Suprapubic skin (tissue), 4 donors: ENCODE measurements at regions not wholly inside any gene's neighbourhood (a gene's known extent, or its start where the extent isn't known, plus 50 kb on each side); places are given as distances from the start of the nearest gene placed in this dataset.
A peak's percentile ranks its signal among the peaks of the same experiment; 100 is the strongest.
"Not testable (repeated sequence)": the region's sequence is repeated elsewhere in the genome, so short reads cannot be mapped to it uniquely, and the experiment has no call there.

Experiments used
- DNase-seq, 2 donors: peaks; one replicate each; pipeline ENCODE4 v3.0.0-alpha.2; 2019; ENCODE audit warnings: low spot score in 2 of 2
- H3K27ac ChIP-seq: fragments of 200-600 bp; sonication (generic); one replicate; pipeline ENCODE4 v1.5.1; 2019
- H3K27me3 ChIP-seq: fragments of 200-600 bp; sonication (generic); one replicate; pipeline ENCODE4 v1.5.1; 2019
- H3K36me3 ChIP-seq: fragments of 200-600 bp; sonication (generic); one replicate; pipeline ENCODE4 v1.5.1; 2019
- H3K4me1 ChIP-seq: fragments of 200-600 bp; sonication (generic); one replicate; pipeline ENCODE4 v1.5.1; 2019
- H3K4me3 ChIP-seq: fragments of 200-600 bp; sonication (generic); one replicate; pipeline ENCODE4 v1.5.1; 2019; ENCODE audit warnings: mild to moderate bottlenecking
- H3K9me3 ChIP-seq: fragments of 200-600 bp; sonication (generic); one replicate; pipeline ENCODE4 v1.5.1; 2019
- EP300 ChIP-seq: sonication (generic); formaldehyde crosslinking; IDR thresholded peaks from one replicate; pipeline ENCODE4 v1.6.1; 2017; ENCODE audit warnings: antibody characterized with exemption
- POLR2A ChIP-seq, 2 donors: fragments of 450-650 bp; IDR thresholded peaks; one replicate each; pipeline ENCODE4 v1.6.1; 2017; ENCODE audit warnings: antibody characterized with exemption in 2 of 2, mild to moderate bottlenecking in 2 of 2, moderate library complexity in 2 of 2
- POLR2AphosphoS5 ChIP-seq, 3 donors: sonication (generic); formaldehyde crosslinking; IDR thresholded peaks; one replicate each; pipeline ENCODE4 v1.6.1; 2017; ENCODE audit warnings: antibody characterized with exemption in 3 of 3
- WGBS: methylation state at CpG from one replicate; pipeline ENCODE4 v1.1.5; 2018; 5-methylcytosine and 5-hydroxymethylcytosine counted together
- TF ChIP-seq, protein P1 (sequence below), 2 donors: fragments of 200-600 bp in 1 of 2; fragments of 450-650 bp in 1 of 2; sonication (generic) in 1 of 2; IDR thresholded peaks; one replicate each; pipeline ENCODE4 v1.5.1; 2016 to 2019; ENCODE audit warnings: antibody characterized with exemption in 2 of 2, mild to moderate bottlenecking in 1 of 2, moderate library complexity in 1 of 2

DNA sequence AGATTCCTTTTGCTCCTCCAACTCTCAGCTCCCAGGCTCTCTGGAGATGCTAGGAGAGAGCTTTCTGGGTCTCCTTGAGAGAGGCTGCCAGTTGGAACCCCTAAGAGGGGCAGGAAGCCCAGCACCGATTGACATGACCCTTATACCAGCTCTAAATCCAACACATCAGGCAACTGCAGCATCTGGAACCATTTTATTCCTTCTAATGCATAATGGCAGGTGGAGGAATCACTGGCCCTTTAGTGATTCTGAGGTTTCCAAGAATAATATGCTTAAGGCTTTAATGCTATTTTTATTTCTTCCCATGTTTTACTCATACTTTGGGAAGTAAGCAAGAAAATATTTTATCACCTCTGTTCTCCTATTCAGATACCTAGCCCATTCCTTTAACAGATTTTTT is 60.3 kb upstream of the TEX264 start:
- no peaks in the 10 kb centered on the region for H3K27me3 ChIP-seq
- TF ChIP-seq POLR2A (IDR thresholded peaks at IDR 0.05) = no peak
- no peak for TF ChIP-seq EP300
- no peak for TF ChIP-seq POLR2AphosphoS5 (IDR thresholded peaks at IDR 0.05)
- TF ChIP-seq, protein P1, sequence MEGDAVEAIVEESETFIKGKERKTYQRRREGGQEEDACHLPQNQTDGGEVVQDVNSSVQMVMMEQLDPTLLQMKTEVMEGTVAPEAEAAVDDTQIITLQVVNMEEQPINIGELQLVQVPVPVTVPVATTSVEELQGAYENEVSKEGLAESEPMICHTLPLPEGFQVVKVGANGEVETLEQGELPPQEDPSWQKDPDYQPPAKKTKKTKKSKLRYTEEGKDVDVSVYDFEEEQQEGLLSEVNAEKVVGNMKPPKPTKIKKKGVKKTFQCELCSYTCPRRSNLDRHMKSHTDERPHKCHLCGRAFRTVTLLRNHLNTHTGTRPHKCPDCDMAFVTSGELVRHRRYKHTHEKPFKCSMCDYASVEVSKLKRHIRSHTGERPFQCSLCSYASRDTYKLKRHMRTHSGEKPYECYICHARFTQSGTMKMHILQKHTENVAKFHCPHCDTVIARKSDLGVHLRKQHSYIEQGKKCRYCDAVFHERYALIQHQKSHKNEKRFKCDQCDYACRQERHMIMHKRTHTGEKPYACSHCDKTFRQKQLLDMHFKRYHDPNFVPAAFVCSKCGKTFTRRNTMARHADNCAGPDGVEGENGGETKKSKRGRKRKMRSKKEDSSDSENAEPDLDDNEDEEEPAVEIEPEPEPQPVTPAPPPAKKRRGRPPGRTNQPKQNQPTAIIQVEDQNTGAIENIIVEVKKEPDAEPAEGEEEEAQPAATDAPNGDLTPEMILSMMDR (IDR thresholded peaks at IDR 0.05) = no peak
- 68% methylated on average over 1 of the region's 1 CpG for WGBS

DNA sequence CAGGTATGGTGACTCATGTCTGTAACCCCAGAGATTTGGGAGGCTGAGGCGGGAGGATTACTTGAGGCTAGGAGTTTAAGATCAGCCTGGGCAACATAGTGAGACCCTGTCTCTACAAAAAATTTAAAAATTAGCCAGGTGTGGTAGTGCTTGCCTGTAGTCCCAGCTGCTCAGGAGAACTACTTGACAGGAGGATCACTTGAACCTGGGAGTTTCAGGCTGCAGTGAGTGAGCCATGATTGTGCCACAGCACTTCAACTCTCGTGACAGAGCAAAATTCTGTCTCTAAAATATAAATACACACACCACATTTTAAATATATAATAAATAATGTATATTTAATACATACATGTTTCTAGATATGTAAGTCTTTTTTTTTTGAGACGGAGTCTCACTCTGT is 53.5 kb upstream of the TEX264 start:
- no peaks in the 10 kb centered on the region for H3K27me3 ChIP-seq
- no peaks in the 10 kb centered on the region for H3K9me3 ChIP-seq
- TF ChIP-seq POLR2A (IDR thresholded peaks at IDR 0.05) = no peak
- TF ChIP-seq, protein P1 (IDR thresholded peaks at IDR 0.05) = no peak
- no peak for TF ChIP-seq EP300
- TF ChIP-seq POLR2AphosphoS5 (IDR thresholded peaks at IDR 0.05) = no peak
- H3K4me1 ChIP-seq = peaks cover 33% of the 10 kb centered on the region
- H3K36me3 ChIP-seq = no peaks in the 10 kb centered on the region
- DNase-seq = no peak
- H3K27ac ChIP-seq = no peak overlapping the region
- H3K4me3 ChIP-seq = no peak overlapping the region
- 79% methylated on average over 3 of the region's 3 CpGs for WGBS

More for the DNA sequence above, 60.3 kb upstream of the TEX264 start:
- Histone ChIP-seq H3K27ac (no peak overlapping the region), H3K4me3 (no peak overlapping the region), H3K36me3 (no peaks in the 10 kb centered on the region), H3K4me1 (no peaks in the 10 kb centered on the region), H3K9me3 (no peaks in the 10 kb centered on the region)
- no peak for DNase-seq

DNA sequence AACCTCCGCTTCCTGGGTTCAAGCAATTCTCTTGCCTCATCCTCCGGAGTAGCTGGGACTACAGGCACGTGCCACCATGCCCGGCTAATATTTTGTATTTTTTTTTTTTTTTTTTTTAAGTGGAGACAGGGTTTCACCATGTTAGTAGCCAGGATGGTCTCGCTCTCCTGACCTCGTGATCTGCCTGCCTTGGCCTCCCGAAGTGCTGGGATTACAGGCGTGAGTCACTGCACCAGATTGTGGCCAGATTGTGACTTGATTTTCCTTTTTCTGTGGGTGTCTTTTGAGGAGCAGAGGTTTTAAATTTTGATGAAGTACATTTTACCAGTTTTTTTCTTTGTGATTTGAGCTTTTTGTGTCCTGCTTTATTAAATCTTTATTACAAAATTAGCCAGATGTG is 53.0 kb upstream of the TEX264 start:
- not testable (repeated sequence) for H3K4me3 ChIP-seq, H3K27me3 ChIP-seq, H3K36me3 ChIP-seq, DNase-seq, H3K9me3 ChIP-seq, H3K27ac ChIP-seq
- WGBS = 61% methylated on average over 8 of the region's 8 CpGs
- peaks cover 38% of the 10 kb centered on the region for H3K4me1 ChIP-seq

DNA sequence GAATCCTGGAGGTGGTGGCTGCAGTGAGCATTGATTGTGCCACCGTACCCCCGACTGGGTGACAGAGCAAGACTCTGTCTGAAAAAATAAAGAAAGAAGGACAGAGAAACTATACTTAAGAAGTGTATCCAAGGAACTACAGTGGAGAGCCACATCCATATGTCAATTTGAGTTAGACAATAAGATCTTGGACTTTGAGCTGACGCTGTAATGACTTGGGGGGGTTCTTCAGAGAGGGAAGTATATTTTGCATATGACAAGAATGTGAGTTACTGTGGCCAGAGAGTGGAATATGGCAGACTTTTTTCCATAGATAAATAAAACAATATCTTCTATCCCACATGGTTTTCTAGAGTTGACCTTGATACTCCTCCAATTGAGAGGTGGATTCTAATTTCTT is 52.6 kb upstream of the TEX264 start:
- Histone ChIP-seq H3K36me3 (no peaks in the 10 kb centered on the region), H3K4me1 (peaks cover 41% of the 10 kb centered on the region), H3K27ac (no peak overlapping the region), H3K9me3 (no peaks in the 10 kb centered on the region), H3K27me3 (no peaks in the 10 kb centered on the region), H3K4me3 (no peak overlapping the region)
- no peak for DNase-seq
- 78% methylated on average over 3 of the region's 3 CpGs for WGBS
- no peak for TF ChIP-seq EP300
- TF ChIP-seq, protein P1 (IDR thresholded peaks at IDR 0.05) = no peak
- TF ChIP-seq POLR2A (IDR thresholded peaks at IDR 0.05) = no peak
- no peak for TF ChIP-seq POLR2AphosphoS5 (IDR thresholded peaks at IDR 0.05)

DNA sequence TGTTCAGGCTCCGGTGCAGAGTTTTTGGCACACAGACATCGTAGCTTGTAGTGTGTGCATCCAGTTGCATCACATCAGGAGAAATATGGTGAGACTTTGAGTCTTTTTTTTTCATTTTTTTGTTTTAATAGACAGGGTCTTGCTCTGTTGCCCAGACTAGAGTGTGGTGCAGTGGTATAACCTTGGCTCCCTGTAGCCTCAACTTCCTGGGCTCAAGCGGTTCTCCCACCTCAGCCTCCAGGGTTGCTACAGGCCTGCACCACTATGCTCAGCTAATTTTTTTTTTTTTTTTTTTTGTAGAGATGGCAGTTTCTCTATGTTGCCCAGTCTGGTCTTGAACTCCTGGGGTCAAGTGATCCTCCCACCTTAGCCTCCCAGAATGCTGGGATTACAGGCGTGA is 51.1 kb upstream of the TEX264 start:
- Histone ChIP-seq H3K36me3 (no peaks in the 10 kb centered on the region), H3K27ac (no peak overlapping the region), H3K4me3 (no peak overlapping the region), H3K4me1 (peaks cover 41% of the 10 kb centered on the region), H3K27me3 (no peaks in the 10 kb centered on the region), H3K9me3 (no peaks in the 10 kb centered on the region)
- 67% methylated on average over 4 of the region's 4 CpGs for WGBS
- no peak for DNase-seq
- TF ChIP-seq EP300 (no peak), POLR2A (IDR thresholded peaks at IDR 0.05) (no peak), POLR2AphosphoS5 (IDR thresholded peaks at IDR 0.05) (no peak)
- TF ChIP-seq, protein P1 (IDR thresholded peaks at IDR 0.05) = no peak

DNA sequence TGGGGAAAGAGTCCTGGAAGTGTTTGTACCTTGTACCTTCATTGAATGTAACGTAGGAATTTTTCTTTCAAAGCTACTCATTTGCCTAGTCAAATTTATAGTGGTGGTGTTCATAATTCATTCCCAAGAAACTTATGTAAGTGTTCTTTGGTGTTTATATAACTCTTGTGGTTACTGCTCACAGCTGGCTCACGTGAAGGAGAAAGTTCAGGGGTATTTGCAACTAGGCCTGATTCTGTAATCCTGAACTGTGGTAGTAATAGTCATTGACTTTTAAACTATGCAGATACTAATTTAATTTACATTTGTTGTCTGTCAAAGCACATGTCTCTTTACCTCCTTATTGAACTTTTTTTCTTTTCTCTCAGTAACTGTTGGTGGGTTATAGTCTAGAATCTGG is 50.5 kb upstream of the TEX264 start:
- TF ChIP-seq POLR2AphosphoS5 (IDR thresholded peaks at IDR 0.05) (no peak), POLR2A (IDR thresholded peaks at IDR 0.05) (no peak), EP300 (no peak)
- TF ChIP-seq, protein P1 (IDR thresholded peaks at IDR 0.05) = no peak
- no peak for DNase-seq
- no peaks in the 10 kb centered on the region for H3K27me3 ChIP-seq
- H3K9me3 ChIP-seq = no peaks in the 10 kb centered on the region
- no peaks in the 10 kb centered on the region for H3K36me3 ChIP-seq
- H3K4me3 ChIP-seq = no peak overlapping the region
- WGBS = 46% methylated on average over 2 of the region's 2 CpGs
- peak overlapping the region; percentile 77 for H3K27ac ChIP-seq
- H3K4me1 ChIP-seq = peaks cover 41% of the 10 kb centered on the region
